Stimulated activated CD4-positive, alpha-beta T cell treated with anti-CD3 and anti-CD28 coated beads, Interleukin-12 subunit alpha, Interleukin-12 subunit beta, amount 100 ng/mL, for 48 hours (primary cell): ENCODE measurements at regions not wholly inside any gene's neighbourhood (a gene's known extent, or its start where the extent isn't known, plus 50 kb on each side); places are given as distances from the start of the nearest gene placed in this dataset.

ENCODE experiments used
- DNase-seq, 3 donors: peaks; one replicate each; pipeline ENCODE4 v3.0.0-alpha.2; 2020; ENCODE audit warnings: low read depth in 2 of 3, low spot score in 1 of 3

DNA sequence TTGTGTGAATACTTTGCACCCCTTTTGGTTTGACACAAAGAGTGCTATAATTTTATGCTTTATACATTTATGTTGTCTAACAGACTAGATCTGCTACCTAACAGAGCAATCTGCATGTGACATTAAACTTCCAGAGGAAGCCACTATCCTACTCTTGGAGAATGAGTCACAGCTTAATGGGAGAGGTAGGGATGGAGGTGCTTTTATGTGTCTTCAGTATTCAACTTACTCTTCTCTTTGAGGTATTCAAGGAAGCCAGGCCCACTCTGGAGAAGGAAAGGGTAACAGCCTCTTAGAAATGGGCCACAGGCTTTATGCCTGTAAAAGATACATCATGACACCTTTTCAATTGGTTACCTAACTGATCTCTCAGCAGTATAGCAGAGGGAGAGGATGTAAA is 85.8 kb upstream of the NEUROD1 start:
- no peak for DNase-seq

DNA sequence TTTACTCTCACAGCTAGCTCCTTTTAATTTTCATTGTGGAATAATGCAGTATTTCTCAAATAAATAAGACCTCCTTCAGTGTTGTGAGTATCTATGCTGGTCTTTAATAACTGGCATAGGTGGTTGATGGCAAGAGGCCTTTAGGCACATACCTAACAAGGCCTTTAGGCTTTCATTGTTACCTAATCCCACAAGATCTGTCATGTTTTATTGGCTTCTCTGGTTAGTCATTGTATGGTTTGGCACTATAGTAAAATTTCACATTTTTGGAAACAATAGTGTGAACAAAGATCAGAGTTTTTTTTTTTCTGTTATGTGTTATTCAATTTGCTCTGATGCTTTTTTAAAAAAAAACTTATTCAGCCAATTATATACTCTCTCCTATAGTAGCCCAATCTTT is 89.8 kb upstream of the NEUROD1 start:
- no peak for DNase-seq

DNA sequence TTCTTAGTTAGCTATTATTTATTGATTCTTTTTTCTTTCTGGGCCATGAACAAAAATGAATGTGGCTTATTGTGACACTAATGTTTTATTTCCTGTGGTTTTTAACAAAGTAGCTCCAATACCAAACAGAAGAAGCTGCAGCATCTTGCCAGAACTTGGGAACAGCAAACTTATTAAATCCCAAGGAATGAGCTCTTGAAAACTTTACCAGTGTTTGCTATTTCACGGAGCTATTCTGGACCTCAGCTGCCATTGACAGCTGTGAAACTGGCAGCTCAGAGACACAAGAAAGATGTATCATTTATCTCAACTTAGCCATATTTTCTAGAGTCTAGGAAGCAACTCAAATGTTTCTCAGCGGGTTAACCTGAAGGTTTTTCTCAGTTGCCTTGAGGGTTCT is 91.0 kb upstream of the NEUROD1 start:
- no peak for DNase-seq

DNA sequence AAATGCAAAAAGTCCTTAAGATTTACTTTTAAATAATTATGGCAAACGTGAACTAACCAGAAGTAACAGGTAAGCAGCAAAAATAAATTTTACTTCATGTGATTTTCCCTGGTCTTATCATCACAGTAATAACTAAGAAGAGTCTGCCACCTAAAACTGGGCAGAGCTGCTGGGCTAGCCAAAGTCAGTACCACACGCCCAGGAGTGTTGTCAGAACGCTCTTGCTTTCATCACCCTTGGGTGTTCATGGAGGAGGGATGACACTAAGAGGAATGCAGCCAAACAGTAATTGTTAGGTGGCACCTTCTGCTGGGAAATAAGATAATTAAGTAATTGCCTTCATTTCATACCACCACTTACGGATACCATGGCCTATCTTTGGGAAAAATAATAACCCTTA is 92.0 kb upstream of the NEUROD1 start:
- no peak for DNase-seq

DNA sequence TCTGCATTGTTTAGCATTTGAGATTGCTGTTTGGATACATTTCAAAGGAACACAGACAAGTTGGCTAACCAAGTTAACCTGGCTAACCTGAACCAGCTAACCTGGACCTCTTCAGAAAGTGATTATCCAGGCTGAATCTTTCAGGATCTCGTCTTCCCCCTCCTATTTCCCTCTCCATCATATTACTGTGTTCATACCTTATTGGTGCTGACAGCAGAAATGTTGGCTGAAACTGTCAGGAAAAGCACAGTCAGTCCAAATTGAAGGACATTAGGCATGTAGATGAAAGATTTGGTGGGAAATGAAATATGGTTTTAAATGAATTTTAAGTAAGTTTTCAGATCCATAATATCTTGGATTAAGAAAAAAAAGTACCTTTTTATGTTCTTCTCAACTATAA is 92.5 kb upstream of the NEUROD1 start:
- DNase-seq: no peak

DNA sequence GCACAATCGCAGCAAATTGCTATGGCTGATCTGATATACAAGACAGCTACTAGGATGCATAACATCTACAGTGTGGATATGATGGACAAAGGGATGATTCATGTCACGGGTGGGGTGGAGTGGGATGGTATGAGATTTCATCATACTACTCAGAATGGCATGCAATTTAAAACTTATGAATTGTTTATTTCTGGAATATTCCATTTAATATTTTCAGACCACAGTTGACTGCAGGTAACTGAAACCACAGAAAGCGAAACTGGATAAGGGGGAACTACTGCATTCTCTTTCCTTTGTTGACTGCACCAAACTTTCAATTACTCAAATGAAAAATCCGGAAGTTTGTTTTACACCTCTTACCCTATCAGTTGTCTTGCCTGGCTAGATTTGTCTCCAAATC is 94.4 kb upstream of the NEUROD1 start:
- DNase-seq: no peak

DNA sequence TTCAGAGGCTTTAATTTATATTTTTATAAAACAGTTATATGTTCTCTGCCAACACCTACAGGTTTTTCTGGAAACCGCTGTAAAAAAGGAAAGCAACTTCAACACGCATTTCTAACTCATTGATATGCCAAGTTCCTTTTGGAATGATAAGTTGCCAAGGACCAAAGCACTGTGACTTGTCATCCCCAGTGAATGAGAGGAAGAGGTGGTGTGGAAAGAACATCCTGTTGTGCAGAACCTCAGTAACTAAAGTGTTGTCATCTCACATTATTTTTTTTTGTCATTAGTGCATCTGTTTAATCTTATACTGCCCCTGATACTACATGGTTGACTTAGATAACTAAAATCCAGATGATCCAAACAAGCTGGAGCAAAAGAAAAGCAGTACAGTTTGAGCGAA is 96.0 kb upstream of the NEUROD1 start:
- DNase-seq: no peak

DNA sequence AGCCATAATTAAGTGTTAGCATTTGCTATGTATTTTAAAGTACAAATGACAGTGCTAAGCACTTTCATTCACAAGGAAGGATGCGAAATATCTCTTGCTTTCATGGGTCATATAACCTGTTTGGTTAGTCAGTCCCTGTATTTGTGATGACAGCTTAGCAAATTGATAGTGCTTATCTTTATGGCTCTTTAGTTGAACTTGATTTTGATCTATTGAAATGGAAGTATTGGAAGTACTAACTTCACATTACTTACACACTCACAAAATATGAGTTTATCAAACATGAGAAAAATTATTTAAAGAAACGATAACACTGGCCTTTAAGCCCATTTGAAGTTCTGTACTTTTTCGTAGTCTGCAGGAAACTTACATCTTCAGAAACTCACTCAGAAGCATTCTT is 97.4 kb upstream of the NEUROD1 start:
- no peak for DNase-seq

DNA sequence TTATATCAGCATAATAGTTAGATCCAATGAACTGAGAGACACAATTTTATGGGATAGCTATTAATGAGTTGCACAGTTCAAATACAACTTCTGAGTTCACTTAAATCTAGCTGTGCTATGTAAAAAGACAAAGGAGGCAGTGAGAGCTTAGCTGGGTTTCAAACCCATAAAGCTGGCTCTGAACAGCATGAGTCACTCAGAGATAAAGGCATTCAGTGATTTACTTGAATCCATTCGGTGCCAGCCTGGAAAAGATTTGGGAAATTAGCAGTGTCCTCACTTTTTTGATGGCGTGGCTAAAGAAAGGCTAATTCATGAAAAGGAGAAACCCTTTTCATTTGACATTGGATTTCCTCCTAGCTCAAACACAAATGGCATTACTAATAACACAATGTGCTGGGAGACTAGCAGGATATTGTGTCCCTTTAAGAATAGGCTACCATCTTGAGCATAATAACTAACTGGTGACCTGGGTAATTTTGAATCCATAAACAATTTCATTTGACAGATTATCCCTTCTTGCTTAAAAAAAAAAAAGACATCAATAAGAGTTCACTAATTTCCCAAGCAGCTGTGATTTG is 98.4 kb upstream of the NEUROD1 start:
- no peak for DNase-seq

DNA sequence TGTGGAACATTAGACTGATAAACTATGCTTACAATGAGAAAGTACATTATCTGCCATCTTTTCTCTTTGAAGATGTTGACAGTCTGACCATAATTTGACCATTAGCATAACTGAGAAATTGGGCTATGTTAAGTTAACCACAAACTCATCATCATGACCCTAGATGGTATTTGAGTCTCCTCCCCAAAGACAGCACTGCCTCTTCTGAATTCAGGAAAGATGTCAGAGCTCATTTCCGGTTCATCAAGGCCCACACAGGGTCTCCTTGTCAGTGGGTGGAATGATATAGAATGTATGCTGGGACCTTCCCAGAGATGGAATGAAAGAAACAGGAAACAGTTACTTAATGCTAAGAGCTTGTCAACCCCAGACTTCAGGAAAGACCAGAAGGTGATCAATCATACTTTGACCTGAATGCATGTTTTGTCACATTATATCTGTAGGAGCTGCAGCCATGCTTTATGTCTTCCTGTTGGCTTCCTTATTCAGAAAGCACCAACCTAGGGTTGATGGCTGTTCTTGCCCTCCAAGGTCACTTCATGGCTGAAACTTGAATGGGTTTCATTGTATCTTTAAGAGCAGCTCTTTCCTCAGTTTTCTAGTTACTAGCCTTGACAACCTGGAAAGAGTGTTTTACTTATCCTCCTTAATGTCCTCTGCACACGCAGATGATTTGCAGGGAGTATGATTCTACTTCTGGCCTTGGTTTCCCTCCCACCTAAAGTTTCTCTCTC is 99.1 kb upstream of the NEUROD1 start:
- no peak for DNase-seq

DNA sequence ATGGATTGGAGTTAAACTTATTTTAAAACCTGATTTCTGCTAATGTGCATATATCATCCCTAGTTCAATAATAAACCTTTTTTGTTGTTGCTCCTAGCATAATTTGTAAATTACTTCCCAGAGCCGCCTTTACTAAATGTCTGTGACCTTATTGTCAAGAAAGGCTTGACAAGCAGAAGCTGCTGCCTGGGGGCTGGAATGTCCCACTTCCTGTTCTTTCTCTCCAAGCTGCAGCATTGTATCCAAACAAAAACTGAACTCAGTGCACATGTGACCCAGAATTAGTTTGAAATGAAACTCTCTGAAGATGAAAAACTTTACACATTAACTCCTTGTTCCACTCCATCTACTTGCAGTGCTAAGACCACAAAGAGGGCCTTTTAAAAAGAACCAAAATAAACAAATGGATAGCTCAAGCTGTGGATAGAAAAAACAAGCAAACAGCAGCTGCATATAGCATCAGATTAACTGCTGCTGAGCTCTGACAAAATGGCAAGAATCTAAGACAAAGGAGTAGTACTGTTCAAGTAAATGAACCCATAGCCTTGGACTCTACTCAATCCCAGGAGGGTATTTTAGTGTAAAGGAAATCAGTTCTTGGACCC is 99.8 kb upstream of the NEUROD1 start:
- DNase-seq: no peak

DNA sequence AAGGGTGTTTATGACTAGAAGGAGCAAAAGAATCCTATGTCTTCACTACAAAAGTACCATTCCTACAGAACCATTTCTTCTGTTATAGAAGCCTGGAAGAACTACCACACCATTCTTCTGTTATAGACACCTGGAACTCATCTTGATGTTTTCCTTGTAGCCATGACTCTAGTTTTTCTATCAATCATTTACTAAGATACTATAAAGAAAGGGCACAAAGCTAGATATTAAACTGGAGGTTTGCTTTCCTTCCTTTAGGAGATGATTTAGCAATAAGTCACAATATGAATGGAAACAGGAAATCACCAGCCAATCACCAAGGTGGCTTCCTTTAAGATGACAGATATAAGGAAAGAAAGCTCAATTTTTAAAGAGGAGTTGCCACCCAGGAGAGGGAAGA is 100.3 kb upstream of the NEUROD1 start:
- no peak for DNase-seq

DNA sequence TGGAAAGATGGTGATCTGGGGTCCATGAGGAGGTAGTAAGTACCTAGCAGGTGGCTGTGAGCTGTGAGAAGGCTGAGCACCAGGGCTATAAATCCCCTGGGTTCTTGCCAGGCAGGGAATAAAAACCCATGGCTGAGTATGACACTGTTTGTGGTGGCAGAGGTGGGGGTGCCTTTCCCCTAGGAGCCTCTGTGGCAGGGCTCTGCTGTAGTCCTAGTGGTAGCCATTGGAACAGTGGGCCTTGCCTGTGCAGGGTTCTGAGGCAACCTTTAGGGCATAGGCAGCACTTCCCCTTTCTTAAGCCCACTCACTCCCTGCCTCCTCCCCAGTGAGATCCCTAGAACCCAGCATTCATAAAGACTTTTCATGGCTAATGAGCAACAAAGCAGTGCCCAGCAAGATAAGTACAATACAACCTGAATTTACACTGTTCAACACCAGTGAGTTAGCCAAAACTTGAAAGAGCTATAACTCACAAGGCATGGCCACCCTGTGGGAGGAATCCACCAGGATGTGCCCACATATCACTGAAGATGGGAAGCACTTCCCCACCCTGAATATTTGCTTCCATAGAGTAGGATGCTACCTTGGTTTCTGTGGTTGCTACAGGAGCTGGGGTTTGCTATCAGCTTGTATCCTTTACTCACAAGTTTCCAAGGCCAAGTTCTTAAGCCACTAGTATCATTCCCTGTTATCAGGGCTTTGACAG is 100.9 kb upstream of the NEUROD1 start:
- DNase-seq: no peak

DNA sequence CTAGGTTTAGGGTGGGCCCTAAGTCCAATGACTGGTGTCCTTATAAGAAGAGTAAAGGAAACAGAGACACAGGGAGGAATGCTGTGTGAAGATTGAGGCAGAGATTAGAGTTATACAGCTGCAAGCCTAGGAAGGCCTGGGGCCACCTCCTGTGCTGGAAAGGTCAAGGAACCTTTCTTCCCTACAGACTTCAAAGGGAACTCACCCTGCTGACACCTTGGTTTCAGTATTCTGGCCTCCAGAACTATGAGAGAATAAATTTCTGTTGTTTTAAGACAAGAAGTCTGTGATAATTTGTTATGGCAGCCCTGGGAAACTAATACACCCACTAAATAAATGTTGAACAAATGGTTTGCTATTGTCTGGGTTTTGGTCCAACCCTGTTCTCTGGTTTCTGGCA is 102.3 kb upstream of the NEUROD1 start:
- no peak for DNase-seq

DNA sequence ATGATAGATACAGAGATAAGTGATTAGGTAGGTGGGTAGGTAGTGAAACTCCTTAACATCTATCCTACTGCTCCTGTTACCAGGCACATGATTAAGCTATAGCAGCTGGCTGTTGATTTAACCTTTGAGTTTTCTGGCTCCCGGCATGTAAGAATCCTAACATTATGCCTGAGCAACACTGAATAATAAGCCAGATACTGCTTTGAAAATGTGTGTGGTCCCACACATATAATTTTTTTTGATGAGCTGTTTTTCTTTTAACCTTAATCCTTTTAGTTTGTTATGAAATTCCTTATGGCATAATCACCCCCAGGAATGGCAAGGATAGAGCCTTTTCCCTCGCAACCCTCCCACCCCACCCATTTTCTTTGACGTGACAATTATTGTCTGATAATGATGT is 104.2 kb upstream of the NEUROD1 start:
- no peak for DNase-seq

DNA sequence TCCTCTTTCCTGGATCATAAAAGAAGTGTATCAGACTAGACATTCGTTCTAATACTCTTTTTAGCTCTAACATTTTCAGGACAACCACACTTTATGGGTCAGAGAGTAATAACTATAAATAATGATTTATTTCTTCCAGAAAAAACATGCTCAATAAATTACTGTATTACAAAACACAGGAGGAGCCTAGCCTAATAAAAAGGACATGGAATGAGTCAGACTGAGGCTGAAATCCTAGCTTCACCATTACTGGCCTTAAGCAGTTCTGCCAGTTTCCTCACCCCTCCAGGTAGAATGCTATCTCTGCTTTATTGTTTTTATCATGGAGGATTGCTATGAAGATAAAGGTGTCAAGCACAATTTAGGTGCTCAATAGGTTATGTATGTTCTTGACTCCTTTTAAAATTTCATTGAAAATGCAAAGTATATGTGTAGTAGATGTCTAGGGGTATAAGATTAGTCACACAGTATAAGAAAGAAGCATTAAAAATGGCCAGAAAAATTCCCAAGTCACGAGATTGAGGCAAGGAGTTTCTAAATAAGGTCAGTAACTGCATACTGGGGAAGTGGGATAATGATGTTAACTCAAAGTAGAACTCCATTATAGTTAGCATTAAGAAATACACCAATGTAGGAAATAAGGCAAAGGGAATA is 105.5 kb upstream of the NEUROD1 start:
- no peak for DNase-seq

DNA sequence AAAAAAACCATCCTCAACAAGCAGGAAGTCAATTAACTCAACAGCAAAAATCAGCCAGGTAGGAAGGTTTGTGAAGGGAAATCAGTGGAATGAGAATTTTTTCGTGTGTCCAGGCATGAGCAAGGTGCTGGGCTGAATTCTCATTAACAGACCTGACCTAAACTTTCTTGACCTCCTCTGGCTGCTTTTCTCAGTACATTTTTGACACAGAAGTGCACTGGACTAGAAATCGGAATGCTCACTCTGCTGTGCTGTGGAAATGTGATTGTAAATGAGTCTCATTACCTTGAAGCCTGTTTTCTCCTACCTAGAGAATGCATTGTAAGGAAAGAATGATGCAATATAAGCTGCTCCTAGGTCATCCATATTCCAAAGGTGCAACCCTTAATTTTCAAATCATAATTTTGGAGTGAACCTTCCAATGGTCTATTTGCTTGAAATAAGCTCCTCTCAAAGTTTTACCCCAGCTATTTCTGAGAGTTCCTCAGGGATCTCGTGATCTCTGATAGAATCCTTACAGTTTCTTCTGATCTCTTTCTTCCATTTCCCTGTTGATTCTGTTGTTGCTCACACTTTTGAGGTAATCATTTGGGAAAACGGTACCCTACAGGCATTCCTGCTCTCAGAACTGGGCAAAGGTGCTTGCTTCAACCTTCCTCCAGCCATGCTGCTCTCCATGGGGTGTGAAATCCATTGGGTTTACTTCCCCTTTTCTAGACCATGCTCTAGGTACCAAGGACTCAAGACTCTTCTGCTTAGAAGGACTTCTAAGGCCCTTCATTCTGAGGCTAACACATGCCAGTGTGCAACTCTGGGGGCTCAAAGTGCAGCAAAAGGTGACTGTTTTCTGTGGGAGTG is 104.9 kb upstream of the ITPRID2 start:
- no peak for DNase-seq

DNA sequence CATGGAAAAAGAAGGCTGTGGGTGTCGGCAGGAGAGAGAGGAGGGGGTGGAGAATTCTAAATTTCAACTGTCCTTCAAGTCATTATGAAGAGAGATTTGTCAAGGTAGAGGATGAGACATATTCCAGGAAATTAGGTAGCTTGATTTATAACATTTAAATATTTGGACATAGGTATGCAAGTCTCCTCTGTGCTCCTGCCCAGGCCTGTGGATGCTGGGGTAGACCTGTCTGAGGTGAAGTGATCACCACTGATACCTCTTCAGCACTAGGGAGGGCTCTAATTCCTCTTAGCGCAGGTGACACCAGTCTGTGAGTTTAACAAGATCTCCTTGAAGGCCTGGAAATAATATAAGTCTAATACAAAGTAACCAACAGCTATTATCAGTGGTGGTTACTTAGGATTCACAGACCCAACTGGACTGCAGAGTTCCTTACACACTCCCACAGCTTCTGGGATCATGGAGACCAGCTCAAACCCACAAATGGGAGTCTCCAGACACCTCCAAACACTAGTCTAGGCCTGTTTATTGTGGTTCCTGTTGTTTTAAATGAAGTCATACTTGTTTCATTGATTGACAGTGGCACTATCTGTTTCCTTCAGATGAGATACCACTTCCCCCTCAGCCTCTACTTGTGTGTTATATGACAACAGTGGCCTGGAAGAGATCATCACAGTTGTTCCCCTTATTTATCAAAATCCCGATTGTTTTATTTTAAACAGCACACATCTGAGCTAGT is 104.1 kb upstream of the ITPRID2 start:
- no peak for DNase-seq

DNA sequence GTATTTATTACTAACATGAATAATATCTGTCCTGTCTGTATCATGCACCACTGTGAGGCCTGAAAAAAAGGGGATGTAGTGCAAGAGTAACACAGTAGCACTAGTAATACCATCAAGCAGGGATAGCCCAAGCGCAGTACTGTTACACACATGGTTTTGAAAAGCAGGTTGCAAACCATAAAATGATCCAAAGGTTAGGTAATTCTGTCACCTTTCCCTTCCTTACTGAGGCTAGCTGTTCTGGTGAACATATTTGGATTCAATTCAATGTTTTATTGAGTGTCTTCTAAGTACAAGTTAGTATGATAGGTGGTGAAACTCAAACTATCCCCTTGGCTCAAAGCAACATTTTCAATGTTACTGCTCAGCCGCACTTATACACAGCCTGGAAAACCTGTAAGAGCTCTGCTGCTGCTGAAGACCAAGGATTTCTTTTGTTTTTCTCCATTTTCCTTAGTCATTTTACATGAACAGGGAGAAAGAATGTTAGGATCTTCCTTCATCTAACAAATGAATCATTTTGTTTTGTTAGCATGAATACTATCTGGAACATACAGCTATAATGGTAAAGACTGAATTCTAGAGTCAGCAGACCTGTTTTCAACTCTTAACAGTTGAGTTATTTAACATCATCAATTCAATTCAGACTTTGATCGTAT is 102.5 kb upstream of the ITPRID2 start:
- DNase-seq: no peak
